K562 (cell line): ENCODE measurements at regions not wholly inside any gene's neighbourhood (a gene's known extent, or its start where the extent isn't known, plus 50 kb on each side); places are given as distances from the start of the nearest gene placed in this dataset.

ENCODE experiments used
- ATAC-seq: fragments of 200-7000 bp; cut with Tn5 transposase; 3 replicates; pipeline ENCODE4 v1.9.1; 2020; ENCODE audit warnings: moderate library complexity
- BruUV-seq: library from RNA; stranded (reverse); fragments of 400-500 nt; replicated peaks from 2 replicates; lab custom pipeline; 2021; lab: Mats Ljungman, UMichigan
- CTCF ChIA-PET: fragments of 300-600 bp; formaldehyde crosslinking; extraction: SDS; loops from one replicate; lab custom pipeline; 2021; ENCODE audit warnings: low intra/inter-chr PET ratio; lab: Yijun Ruan, JAX
- POLR2A ChIA-PET: fragments of 300-600, 350-650 bp; sonication (Branson Sonifier 250); formaldehyde crosslinking; extraction: SDS; loops from one replicate; lab custom pipeline; 2021; ENCODE audit warnings: antibody characterized with exemption, inconsistent platforms; lab: Yijun Ruan, JAX
- DNase-seq, 4 experiments: peaks; one replicate each; pipeline versions ENCODE4 v3.0.0 to v3.0.0-alpha.2; 2011 to 2018; ENCODE audit warnings: low spot score in 3 of 4, mixed read lengths in 3 of 4; ENCODE audit errors: extremely low read depth in 1 of 4
- FAIRE-seq: peaks from 2 replicates; lab custom pipeline; 2011; peaks lifted over from hg19 to GRCh38; lab: Jason Lieb, UNC
- H2AFZ ChIP-seq: 2 replicates; pipeline ENCODE4 v1.6.0; 2011; ENCODE audit warnings: low read depth, low read length, control low read depth, inconsistent platforms
- H3K27ac ChIP-seq: fragments of 200-600 bp; 3 replicates; pipeline ENCODE4 v1.8.0; 2011; ENCODE audit warnings: low read depth, mild to moderate bottlenecking, control low read depth, inconsistent platforms, low read length, moderate library complexity, mixed read lengths; ENCODE audit errors: extremely low read depth
- H3K27me3 ChIP-seq, 2 experiments: fragments of 300-600 bp in 1 of 2; 2 replicates in 1 of 2; 3 replicates in 1 of 2; pipeline versions ENCODE4 v1.6.0 to v1.8.0; 2011; ENCODE audit warnings: inconsistent platforms in 2 of 2, low read length in 2 of 2, mild to moderate bottlenecking in 1 of 2, mixed read lengths in 1 of 2, moderate library complexity in 1 of 2; ENCODE audit not compliant: control insufficient read depth in 2 of 2, insufficient read depth in 2 of 2
- H3K36me3 ChIP-seq: fragments of 300-600 bp; 3 replicates; pipeline ENCODE4 v1.8.0; 2011; ENCODE audit warnings: mild to moderate bottlenecking, low read length, inconsistent platforms; ENCODE audit not compliant: control insufficient read depth, insufficient read depth
- H3K4me1 ChIP-seq, 2 experiments: fragments of 200-600 bp in 1 of 2; replicated peaks in 1 of 2; 2 replicates in 1 of 2; 3 replicates in 1 of 2; pipeline versions ENCODE4 v1.5.1 to v1.8.0; 2011; ENCODE audit warnings: inconsistent platforms in 2 of 2, low read length in 2 of 2, mild to moderate bottlenecking in 1 of 2, mixed read lengths in 1 of 2, moderate library complexity in 1 of 2; ENCODE audit not compliant: control insufficient read depth in 2 of 2, insufficient read depth in 2 of 2
- H3K4me2 ChIP-seq: 2 replicates; pipeline ENCODE4 v1.6.1; 2011; ENCODE audit warnings: low read length, control low read depth, inconsistent platforms, mixed read lengths; ENCODE audit not compliant: insufficient read depth
- H3K4me3 ChIP-seq: fragments of 200-600 bp; sonication (generic), shearing (Covaris generic); 2 replicates; pipeline ENCODE4 v1.5.1; 2016; ENCODE audit warnings: control low read depth, inconsistent platforms
- H3K79me2 ChIP-seq: fragments of 200-600 bp; 3 replicates; pipeline ENCODE4 v1.8.0; 2011; ENCODE audit warnings: low read length, inconsistent platforms; ENCODE audit not compliant: control insufficient read depth, insufficient read depth
- H3K9ac ChIP-seq, 2 experiments: 2 replicates each; pipeline versions ENCODE4 v1.6.0 to v1.6.1; 2011; ENCODE audit warnings: low read depth in 2 of 2, low read length in 2 of 2, control low read depth in 1 of 2, inconsistent platforms in 1 of 2, mild to moderate bottlenecking in 1 of 2, mixed read lengths in 1 of 2; ENCODE audit not compliant: insufficient read depth in 1 of 2
- H3K9me1 ChIP-seq: one replicate; pipeline ENCODE4 v1.6.0; 2011; ENCODE audit warnings: inconsistent platforms, mild to moderate bottlenecking, low read length, moderate library complexity; ENCODE audit not compliant: control insufficient read depth, insufficient read depth
- H3K9me3 ChIP-seq: replicated peaks from 2 replicates; pipeline ENCODE4 v1.5.1; 2011; ENCODE audit warnings: low read depth, low read length, inconsistent platforms; ENCODE audit not compliant: control insufficient read depth, insufficient read depth
- H4K20me1 ChIP-seq: replicated peaks from 2 replicates; pipeline ENCODE4 v1.6.1; 2011; ENCODE audit warnings: low read length, inconsistent platforms, mixed read lengths; ENCODE audit not compliant: control insufficient read depth, insufficient read depth
- SIX5 ChIP-seq, 2 experiments: IDR thresholded peaks; 2 replicates each; pipeline ENCODE4 v1.6.1; 2011; ENCODE audit warnings: low read length in 2 of 2, borderline replicate concordance in 1 of 2, low read depth in 1 of 2, mild to moderate bottlenecking in 1 of 2, moderate library complexity in 1 of 2; ENCODE audit not compliant: insufficient read depth in 1 of 2
- WGBS: fragments of 100-300 bp; shearing (Covaris generic); methylation state at CpG from one replicate; pipeline ENCODE4 v1.1.6; 2016; ENCODE audit warnings: low coverage, mixed read lengths; ENCODE audit not compliant: insufficient coverage; ENCODE audit errors: missing lambda C conversion rate; 5-methylcytosine and 5-hydroxymethylcytosine counted together
- in situ Hi-C: fragments of 300-500 bp; cut with MboI; formaldehyde crosslinking; loops from 4 replicates; pipeline ENCODE4 v1.15.0; 2018; ENCODE audit warnings: inconsistent platforms, mixed read lengths
- intact Hi-C: fragments of 100-400 bp; cut with micrococcal nuclease; formaldehyde crosslinking; loops from 2 replicates; pipeline ENCODE4 v1.14.2; 2022
- TF ChIP-seq, protein P1 (sequence below), 2 experiments: fragments of 450-650 bp in 1 of 2; sonication (generic) in 1 of 2; formaldehyde crosslinking in 1 of 2; IDR thresholded peaks; 2 replicates each; pipeline versions ENCODE4 v1.7.1 to v1.9.0; 2016 to 2022; ENCODE audit warnings: inconsistent platforms in 1 of 2, mild to moderate bottlenecking in 1 of 2, missing genetic modification reagents in 1 of 2

GRCh38 chr6:145118224-145118623, 617.1 kb downstream of the EPM2A start:
- intact Hi-C loops (no loop called here), in situ Hi-C loops (no loop called here)
- Histone ChIP-seq H3K79me2 (no peaks in the 10 kb centered on the region), H3K27me3 (no peaks in the 10 kb centered on the region), H3K4me2 (no peak overlapping the region), H4K20me1 (no peaks in the 10 kb centered on the region), H3K27ac (no peak overlapping the region), H3K9ac (no peak overlapping the region), H3K9me3 (no peaks in the 10 kb centered on the region), H3K9me1 (no peaks in the 10 kb centered on the region), H3K36me3 (no peaks in the 10 kb centered on the region), H2AFZ (no peak overlapping the region), H3K4me3 (no peak overlapping the region), H3K4me1 (no peaks in the 10 kb centered on the region)
- WGBS = 3% methylated on average over 4 of the region's 4 CpGs
- CTCF ChIA-PET = no interaction called here
- no TSS peak for BruUV-seq
- POLR2A ChIA-PET = interaction anchor here (0.9 kb wide), 1 partner anchor 10 kb away, joined by 5 read pairs; no protein-coding TSS in a partner anchor
- FAIRE-seq = no peak
- no peak for TF ChIP-seq SIX5 (IDR thresholded peaks at IDR 0.05; ENCODE audit: borderline replicate concordance in 1 of 2, insufficient read depth in 1 of 2, low read depth in 1 of 2, low read length in 2 of 2)
- TF ChIP-seq, protein P1, sequence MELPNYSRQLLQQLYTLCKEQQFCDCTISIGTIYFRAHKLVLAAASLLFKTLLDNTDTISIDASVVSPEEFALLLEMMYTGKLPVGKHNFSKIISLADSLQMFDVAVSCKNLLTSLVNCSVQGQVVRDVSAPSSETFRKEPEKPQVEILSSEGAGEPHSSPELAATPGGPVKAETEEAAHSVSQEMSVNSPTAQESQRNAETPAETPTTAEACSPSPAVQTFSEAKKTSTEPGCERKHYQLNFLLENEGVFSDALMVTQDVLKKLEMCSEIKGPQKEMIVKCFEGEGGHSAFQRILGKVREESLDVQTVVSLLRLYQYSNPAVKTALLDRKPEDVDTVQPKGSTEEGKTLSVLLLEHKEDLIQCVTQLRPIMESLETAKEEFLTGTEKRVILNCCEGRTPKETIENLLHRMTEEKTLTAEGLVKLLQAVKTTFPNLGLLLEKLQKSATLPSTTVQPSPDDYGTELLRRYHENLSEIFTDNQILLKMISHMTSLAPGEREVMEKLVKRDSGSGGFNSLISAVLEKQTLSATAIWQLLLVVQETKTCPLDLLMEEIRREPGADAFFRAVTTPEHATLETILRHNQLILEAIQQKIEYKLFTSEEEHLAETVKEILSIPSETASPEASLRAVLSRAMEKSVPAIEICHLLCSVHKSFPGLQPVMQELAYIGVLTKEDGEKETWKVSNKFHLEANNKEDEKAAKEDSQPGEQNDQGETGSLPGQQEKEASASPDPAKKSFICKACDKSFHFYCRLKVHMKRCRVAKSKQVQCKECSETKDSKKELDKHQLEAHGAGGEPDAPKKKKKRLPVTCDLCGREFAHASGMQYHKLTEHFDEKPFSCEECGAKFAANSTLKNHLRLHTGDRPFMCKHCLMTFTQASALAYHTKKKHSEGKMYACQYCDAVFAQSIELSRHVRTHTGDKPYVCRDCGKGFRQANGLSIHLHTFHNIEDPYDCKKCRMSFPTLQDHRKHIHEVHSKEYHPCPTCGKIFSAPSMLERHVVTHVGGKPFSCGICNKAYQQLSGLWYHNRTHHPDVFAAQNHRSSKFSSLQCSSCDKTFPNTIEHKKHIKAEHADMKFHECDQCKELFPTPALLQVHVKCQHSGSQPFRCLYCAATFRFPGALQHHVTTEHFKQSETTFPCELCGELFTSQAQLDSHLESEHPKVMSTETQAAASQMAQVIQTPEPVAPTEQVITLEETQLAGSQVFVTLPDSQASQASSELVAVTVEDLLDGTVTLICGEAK (IDR thresholded peaks at IDR 0.05) = 0 out of 2 replicates have a peak, but pooled peaks have one; percentile 52
- TF ChIP-seq, protein P1 (CRISPR knock-in tag; IDR thresholded peaks at IDR 0.05) = no peak
- ATAC-seq = no peak
- DNase-seq = no peak
